NB4 (cell line): ENCODE measurements at regions not wholly inside any gene's neighbourhood (a gene's known extent, or its start where the extent isn't known, plus 50 kb on each side); places are given as distances from the start of the nearest gene placed in this dataset.

ENCODE experiments used
- MAX ChIP-seq: IDR thresholded peaks from 2 replicates; pipeline ENCODE4 v1.6.1; 2011; ENCODE audit warnings: low read depth, low read length
- POLR2A ChIP-seq: IDR thresholded peaks from 2 replicates; pipeline ENCODE4 v1.6.1; 2011; ENCODE audit warnings: mild to moderate bottlenecking; ENCODE audit not compliant: insufficient read length; ENCODE audit errors: extremely low read depth
- TF ChIP-seq, protein P1 (sequence below): IDR thresholded peaks from one replicate; pipeline ENCODE4 v1.5.1; 2012; ENCODE audit warnings: low read depth, low read length

- TF ChIP-seq POLR2A (no peak), MAX (no peak)
- TF ChIP-seq, protein P1, sequence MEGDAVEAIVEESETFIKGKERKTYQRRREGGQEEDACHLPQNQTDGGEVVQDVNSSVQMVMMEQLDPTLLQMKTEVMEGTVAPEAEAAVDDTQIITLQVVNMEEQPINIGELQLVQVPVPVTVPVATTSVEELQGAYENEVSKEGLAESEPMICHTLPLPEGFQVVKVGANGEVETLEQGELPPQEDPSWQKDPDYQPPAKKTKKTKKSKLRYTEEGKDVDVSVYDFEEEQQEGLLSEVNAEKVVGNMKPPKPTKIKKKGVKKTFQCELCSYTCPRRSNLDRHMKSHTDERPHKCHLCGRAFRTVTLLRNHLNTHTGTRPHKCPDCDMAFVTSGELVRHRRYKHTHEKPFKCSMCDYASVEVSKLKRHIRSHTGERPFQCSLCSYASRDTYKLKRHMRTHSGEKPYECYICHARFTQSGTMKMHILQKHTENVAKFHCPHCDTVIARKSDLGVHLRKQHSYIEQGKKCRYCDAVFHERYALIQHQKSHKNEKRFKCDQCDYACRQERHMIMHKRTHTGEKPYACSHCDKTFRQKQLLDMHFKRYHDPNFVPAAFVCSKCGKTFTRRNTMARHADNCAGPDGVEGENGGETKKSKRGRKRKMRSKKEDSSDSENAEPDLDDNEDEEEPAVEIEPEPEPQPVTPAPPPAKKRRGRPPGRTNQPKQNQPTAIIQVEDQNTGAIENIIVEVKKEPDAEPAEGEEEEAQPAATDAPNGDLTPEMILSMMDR = no peak
Observed at GRCh38 chr5:133849116-133849515, 119.3 kb downstream of the C5orf15 start.
